K562 (cell line): ENCODE measurements at regions not wholly inside any gene's neighbourhood (a gene's known extent, or its start where the extent isn't known, plus 50 kb on each side); places are given as distances from the start of the nearest gene placed in this dataset.
A peak's percentile ranks its signal among the peaks of the same experiment; 100 is the strongest.

Experiments used
- ERF ChIP-seq: fragments of 450-650 bp; formaldehyde crosslinking; IDR thresholded peaks from 2 replicates; pipeline ENCODE4 v1.4.0; 2020; ENCODE audit warnings: mild to moderate bottlenecking, mixed read lengths
- ETV1 ChIP-seq: fragments of 450-650 bp; conservative IDR thresholded peaks from 2 replicates; pipeline ENCODE4 v1.6.1; 2016; ENCODE audit warnings: missing genetic modification characterization, control low read depth, low read depth, missing compliant biosample characterization
- KDM1A ChIP-seq, 2 experiments: fragments of 450-650 bp; IDR thresholded peaks; 2 replicates each; pipeline ENCODE4 v1.6.1; 2016; ENCODE audit warnings: mild to moderate bottlenecking in 2 of 2
- POLR2AphosphoS5 ChIP-seq: IDR thresholded peaks from 2 replicates; pipeline ENCODE4 v1.6.1; 2011; ENCODE audit warnings: mild to moderate bottlenecking, low read depth, low read length, moderate library complexity; ENCODE audit not compliant: control insufficient read depth, insufficient read depth
- SOX6 ChIP-seq: fragments of 450-650 bp; IDR thresholded peaks from 2 replicates; pipeline ENCODE4 v1.6.1; 2014; ENCODE audit warnings: mild to moderate bottlenecking
- STAT5A ChIP-seq: IDR thresholded peaks from 2 replicates; pipeline ENCODE4 v1.6.1; 2012; ENCODE audit warnings: low read length, inconsistent platforms, borderline replicate concordance
- TAL1 ChIP-seq: fragments of 450-650 bp; IDR thresholded peaks from 2 replicates; pipeline ENCODE4 v1.6.1; 2016; ENCODE audit warnings: mild to moderate bottlenecking
- TCFL5 ChIP-seq: fragments of 250-450 bp; sonication (Bioruptor Pico); conservative IDR thresholded peaks from 2 replicates; pipeline ENCODE4 v1.6.1; 2021; ENCODE audit warnings: mild to moderate bottlenecking, moderate library complexity, matching md5 sums
- TEAD1 ChIP-seq, 2 experiments: fragments of 450-650 bp in 1 of 2; sonication (generic) in 1 of 2; formaldehyde crosslinking; IDR thresholded peaks; 2 replicates each; pipeline versions ENCODE4 v1.4.0 to v1.8.0; 2020 to 2022; ENCODE audit warnings: mild to moderate bottlenecking in 2 of 2, missing genetic modification reagents in 1 of 2
- TSC22D4 ChIP-seq: fragments of 450-650 bp; IDR thresholded peaks from 2 replicates; pipeline ENCODE4 v1.6.1; 2016; ENCODE audit warnings: missing genetic modification characterization, missing biosample characterization, control low read depth
- ZNF445 ChIP-seq: fragments of 250-450 bp; sonication (Bioruptor Pico); IDR thresholded peaks from 2 replicates; pipeline ENCODE4 v1.4.0; 2020; ENCODE audit warnings: low read depth, mild to moderate bottlenecking, moderate library complexity
- TF ChIP-seq, protein P1 (sequence below): fragments of 450-650 bp; IDR thresholded peaks from 2 replicates; pipeline ENCODE4 v1.6.1; 2016; ENCODE audit warnings: borderline replicate concordance
- TF ChIP-seq, protein P2 (sequence below): fragments of 450-650 bp; IDR thresholded peaks from 2 replicates; pipeline ENCODE4 v1.6.1; 2016; ENCODE audit warnings: low read depth, mild to moderate bottlenecking, moderate library complexity
- TF ChIP-seq, protein P3 (sequence below): fragments of 450-650 bp; IDR thresholded peaks from 2 replicates; pipeline ENCODE4 v1.6.1; 2016; ENCODE audit warnings: mild to moderate bottlenecking
- TF ChIP-seq, protein P4 (sequence below): fragments of 250-450 bp; sonication (Bioruptor Pico); IDR thresholded peaks from 2 replicates; pipeline ENCODE4 v1.8.0; 2021; ENCODE audit warnings: borderline replicate concordance, mild to moderate bottlenecking, moderate library complexity; ENCODE audit not compliant: poor library complexity, severe bottlenecking
- TF ChIP-seq, protein P5 (sequence below), 2 experiments: IDR thresholded peaks in 1 of 2; conservative IDR thresholded peaks in 1 of 2; 2 replicates each; pipeline ENCODE4 v1.6.1; 2016; ENCODE audit warnings: low read depth in 2 of 2, mild to moderate bottlenecking in 1 of 2, missing compliant biosample characterization in 1 of 2, missing genetic modification characterization in 1 of 2, moderate library complexity in 1 of 2

DNA sequence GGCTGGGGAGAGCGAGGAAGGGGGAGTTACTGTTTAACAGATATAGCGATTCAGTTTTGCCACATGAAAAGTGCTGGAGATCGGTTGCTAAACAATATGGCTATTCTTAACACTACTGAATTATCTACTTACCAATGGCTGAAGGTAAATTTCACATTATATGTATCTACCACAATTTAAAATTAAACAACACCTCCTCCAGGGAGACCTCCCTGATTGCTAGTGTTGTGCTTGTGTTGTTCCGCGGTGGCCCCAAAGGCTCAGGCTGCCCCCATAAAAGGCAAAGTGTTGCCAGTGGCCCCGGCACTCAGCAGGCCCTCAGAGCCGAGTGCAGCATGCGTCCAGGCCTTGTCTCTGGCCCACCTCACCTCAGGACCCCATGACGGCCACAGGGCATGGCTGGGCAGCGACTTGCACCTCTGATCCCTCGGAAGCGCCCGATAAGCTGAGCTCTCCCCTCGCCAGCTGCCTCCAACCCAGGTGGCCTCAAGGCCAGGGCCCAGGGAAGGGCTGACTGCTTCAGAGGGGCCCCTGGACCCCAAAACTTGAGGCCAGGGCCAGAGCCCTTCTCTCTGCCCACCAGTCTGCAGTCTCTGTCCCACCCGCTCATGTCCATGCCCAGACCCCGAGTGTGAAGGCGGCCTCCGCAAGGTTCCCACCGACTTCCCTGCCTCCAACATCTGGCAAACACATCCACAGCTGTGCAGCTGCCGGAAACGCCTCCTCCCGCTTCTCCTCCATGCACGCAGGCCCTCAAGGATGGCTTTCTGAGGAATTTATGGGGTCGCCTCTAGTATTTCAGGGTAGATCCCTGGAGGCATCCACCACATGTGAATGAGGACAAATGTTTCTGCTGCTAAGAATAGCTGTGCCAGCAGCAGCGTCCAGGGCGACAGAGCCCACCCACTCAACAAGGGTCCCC, 60.0 kb downstream of the NCOR2 start (continued):
- TF ChIP-seq, protein P1, sequence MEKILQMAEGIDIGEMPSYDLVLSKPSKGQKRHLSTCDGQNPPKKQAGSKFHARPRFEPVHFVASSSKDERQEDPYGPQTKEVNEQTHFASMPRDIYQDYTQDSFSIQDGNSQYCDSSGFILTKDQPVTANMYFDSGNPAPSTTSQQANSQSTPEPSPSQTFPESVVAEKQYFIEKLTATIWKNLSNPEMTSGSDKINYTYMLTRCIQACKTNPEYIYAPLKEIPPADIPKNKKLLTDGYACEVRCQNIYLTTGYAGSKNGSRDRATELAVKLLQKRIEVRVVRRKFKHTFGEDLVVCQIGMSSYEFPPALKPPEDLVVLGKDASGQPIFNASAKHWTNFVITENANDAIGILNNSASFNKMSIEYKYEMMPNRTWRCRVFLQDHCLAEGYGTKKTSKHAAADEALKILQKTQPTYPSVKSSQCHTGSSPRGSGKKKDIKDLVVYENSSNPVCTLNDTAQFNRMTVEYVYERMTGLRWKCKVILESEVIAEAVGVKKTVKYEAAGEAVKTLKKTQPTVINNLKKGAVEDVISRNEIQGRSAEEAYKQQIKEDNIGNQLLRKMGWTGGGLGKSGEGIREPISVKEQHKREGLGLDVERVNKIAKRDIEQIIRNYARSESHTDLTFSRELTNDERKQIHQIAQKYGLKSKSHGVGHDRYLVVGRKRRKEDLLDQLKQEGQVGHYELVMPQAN = no peak
- TF ChIP-seq, protein P2, sequence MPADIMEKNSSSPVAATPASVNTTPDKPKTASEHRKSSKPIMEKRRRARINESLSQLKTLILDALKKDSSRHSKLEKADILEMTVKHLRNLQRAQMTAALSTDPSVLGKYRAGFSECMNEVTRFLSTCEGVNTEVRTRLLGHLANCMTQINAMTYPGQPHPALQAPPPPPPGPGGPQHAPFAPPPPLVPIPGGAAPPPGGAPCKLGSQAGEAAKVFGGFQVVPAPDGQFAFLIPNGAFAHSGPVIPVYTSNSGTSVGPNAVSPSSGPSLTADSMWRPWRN = no peak
- no peak for TF ChIP-seq TSC22D4 (tag)
- no peak for TF ChIP-seq SOX6
- TF ChIP-seq POLR2AphosphoS5 = no peak
- TF ChIP-seq TCFL5 (CRISPR knock-in tag) = no peak
- no peak for TF ChIP-seq ETV1 (tag)
- TF ChIP-seq TAL1 = no peak
- TF ChIP-seq ERF (CRISPR knock-in tag) = no peak
- TF ChIP-seq, protein P3, sequence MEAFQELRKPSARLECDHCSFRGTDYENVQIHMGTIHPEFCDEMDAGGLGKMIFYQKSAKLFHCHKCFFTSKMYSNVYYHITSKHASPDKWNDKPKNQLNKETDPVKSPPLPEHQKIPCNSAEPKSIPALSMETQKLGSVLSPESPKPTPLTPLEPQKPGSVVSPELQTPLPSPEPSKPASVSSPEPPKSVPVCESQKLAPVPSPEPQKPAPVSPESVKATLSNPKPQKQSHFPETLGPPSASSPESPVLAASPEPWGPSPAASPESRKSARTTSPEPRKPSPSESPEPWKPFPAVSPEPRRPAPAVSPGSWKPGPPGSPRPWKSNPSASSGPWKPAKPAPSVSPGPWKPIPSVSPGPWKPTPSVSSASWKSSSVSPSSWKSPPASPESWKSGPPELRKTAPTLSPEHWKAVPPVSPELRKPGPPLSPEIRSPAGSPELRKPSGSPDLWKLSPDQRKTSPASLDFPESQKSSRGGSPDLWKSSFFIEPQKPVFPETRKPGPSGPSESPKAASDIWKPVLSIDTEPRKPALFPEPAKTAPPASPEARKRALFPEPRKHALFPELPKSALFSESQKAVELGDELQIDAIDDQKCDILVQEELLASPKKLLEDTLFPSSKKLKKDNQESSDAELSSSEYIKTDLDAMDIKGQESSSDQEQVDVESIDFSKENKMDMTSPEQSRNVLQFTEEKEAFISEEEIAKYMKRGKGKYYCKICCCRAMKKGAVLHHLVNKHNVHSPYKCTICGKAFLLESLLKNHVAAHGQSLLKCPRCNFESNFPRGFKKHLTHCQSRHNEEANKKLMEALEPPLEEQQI = no peak
- TF ChIP-seq, protein P4, sequence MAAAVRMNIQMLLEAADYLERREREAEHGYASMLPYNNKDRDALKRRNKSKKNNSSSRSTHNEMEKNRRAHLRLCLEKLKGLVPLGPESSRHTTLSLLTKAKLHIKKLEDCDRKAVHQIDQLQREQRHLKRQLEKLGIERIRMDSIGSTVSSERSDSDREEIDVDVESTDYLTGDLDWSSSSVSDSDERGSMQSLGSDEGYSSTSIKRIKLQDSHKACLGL = no peak
- TF ChIP-seq STAT5A = no peak
- TF ChIP-seq TEAD1 (CRISPR knock-in tag; IDR thresholded peaks at IDR 0.05) = no peak
- TF ChIP-seq KDM1A (IDR thresholded peaks at IDR 0.05) = peak; percentile 40 to 58; a peak in 3 of 4 replicates
- no peak for TF ChIP-seq ZNF445 (CRISPR knock-in tag)
- TF ChIP-seq, protein P5, sequence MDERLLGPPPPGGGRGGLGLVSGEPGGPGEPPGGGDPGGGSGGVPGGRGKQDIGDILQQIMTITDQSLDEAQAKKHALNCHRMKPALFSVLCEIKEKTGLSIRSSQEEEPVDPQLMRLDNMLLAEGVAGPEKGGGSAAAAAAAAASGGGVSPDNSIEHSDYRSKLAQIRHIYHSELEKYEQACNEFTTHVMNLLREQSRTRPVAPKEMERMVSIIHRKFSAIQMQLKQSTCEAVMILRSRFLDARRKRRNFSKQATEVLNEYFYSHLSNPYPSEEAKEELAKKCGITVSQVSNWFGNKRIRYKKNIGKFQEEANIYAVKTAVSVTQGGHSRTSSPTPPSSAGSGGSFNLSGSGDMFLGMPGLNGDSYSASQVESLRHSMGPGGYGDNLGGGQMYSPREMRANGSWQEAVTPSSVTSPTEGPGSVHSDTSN (CRISPR knock-in tag; IDR thresholded peaks at IDR 0.05; ENCODE audit: low read depth) = no peak
- TF ChIP-seq, protein P5 (tag; conservative IDR thresholded peaks at IDR 0.05; ENCODE audit: low read depth) = no peak
